ENCODE measurements at regions not wholly inside any gene's neighbourhood (a gene's known extent, or its start where the extent isn't known, plus 50 kb on each side); places are given as distances from the start of the nearest gene placed in this dataset.

DNA sequence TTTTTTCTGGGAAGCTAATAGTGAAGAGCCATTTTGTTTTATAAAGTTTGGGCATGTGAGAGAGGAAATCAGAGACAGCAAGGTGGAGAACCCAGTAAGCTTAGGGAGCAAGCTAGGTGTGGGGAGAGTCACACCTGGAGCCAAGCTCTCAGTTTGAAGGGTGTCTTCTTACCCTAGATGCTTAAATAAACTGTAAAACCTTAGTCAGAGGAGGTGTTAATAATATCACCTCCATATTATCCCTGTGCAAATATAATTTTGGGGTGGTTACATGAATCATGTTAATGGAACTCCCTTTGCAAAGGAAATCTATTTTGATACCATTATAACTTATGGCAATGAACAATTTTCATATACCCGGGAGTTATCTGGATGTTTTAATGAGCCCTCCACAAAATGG lies 246.2 kb upstream of the PLET1 start:
- no TSS peak for BruUV-seq (replicated peaks)
- H3K36me3 ChIP-seq (replicated peaks in 1 of 2; ENCODE audit: control insufficient read depth in 1 of 2, insufficient read depth in 2 of 2, low read length in 2 of 2) = no peaks in the 10 kb centered on the region
- H3K4me1 ChIP-seq (ENCODE audit: insufficient read depth, low read length) = no peaks in the 10 kb centered on the region
- intact Hi-C loops (cut with micrococcal nuclease; ENCODE audit: unreplicated experiment) (no loop called here), in situ Hi-C loops (cut with HindIII; ENCODE audit: extremely low pct_ligation_motif_present, low pct_unique_long_range_greater_than_20kb) (no loop called here)
- no peak overlapping the region for H2AFZ ChIP-seq (ENCODE audit: low read length)
- FAIRE-seq (no peak), DNase-seq (ENCODE audit: low spot score) (no peak), ATAC-seq (no peak)
- no peak overlapping the region for H3K4me3 ChIP-seq (replicated peaks in 1 of 3; ENCODE audit: insufficient read depth in 1 of 3, low read depth in 2 of 3, low read length in 3 of 3)
- CTCF ChIA-PET (ENCODE audit: low intra/inter-chr PET ratio, low total read pairs) = no interaction called here
- H3K9me3 ChIP-seq (ENCODE audit: low read length) = no peaks in the 10 kb centered on the region
- WGBS (ENCODE audit: low lambda C conversion rate) = 0% methylated on average over 1 of the region's 1 CpG
- no peak overlapping the region for H3K9ac ChIP-seq (ENCODE audit: insufficient read depth, low read depth, low read length)
- TF ChIP-seq, protein P1, sequence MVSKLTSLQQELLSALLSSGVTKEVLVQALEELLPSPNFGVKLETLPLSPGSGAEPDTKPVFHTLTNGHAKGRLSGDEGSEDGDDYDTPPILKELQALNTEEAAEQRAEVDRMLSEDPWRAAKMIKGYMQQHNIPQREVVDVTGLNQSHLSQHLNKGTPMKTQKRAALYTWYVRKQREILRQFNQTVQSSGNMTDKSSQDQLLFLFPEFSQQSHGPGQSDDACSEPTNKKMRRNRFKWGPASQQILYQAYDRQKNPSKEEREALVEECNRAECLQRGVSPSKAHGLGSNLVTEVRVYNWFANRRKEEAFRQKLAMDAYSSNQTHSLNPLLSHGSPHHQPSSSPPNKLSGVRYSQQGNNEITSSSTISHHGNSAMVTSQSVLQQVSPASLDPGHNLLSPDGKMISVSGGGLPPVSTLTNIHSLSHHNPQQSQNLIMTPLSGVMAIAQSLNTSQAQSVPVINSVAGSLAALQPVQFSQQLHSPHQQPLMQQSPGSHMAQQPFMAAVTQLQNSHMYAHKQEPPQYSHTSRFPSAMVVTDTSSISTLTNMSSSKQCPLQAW (CRISPR knock-in tag; IDR thresholded peaks at IDR 0.05) = no peak
- no peak for TF ChIP-seq IKZF1 (IDR thresholded peaks at IDR 0.05)
- TF ChIP-seq BRCA1 (CRISPR knock-in tag; IDR thresholded peaks at IDR 0.05) = no peak
- no peak for TF ChIP-seq ZNF788 (CRISPR knock-in tag; IDR thresholded peaks at IDR 0.05; ENCODE audit: borderline replicate concordance)
- TF ChIP-seq IRF9 (CRISPR knock-in tag; IDR thresholded peaks at IDR 0.05; ENCODE audit: borderline replicate concordance) = no peak
- no peak for TF ChIP-seq CCAR2 (optimal IDR thresholded peaks at IDR 0.05; ENCODE audit: low read depth, low read length)
- TF ChIP-seq KDM4B (CRISPR knock-in tag; IDR thresholded peaks at IDR 0.05) = no peak
- no peak for TF ChIP-seq SKI (IDR thresholded peaks at IDR 0.05; ENCODE audit: partially characterized antibody)
- TF ChIP-seq ZNF292 (CRISPR knock-in tag; IDR thresholded peaks at IDR 0.05; ENCODE audit: borderline replicate concordance, low read depth) = no peak
- TF ChIP-seq ZNF24 (IDR thresholded peaks at IDR 0.05) = no peak
- no peak for TF ChIP-seq ZBTB8A (CRISPR knock-in tag; IDR thresholded peaks at IDR 0.05; ENCODE audit: borderline replicate concordance, low read depth)
- TF ChIP-seq, protein P2, sequence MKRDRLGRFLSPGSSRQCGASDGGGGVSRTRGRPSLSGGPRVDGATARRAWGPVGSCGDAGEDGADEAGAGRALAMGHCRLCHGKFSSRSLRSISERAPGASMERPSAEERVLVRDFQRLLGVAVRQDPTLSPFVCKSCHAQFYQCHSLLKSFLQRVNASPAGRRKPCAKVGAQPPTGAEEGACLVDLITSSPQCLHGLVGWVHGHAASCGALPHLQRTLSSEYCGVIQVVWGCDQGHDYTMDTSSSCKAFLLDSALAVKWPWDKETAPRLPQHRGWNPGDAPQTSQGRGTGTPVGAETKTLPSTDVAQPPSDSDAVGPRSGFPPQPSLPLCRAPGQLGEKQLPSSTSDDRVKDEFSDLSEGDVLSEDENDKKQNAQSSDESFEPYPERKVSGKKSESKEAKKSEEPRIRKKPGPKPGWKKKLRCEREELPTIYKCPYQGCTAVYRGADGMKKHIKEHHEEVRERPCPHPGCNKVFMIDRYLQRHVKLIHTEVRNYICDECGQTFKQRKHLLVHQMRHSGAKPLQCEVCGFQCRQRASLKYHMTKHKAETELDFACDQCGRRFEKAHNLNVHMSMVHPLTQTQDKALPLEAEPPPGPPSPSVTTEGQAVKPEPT (CRISPR knock-in tag; IDR thresholded peaks at IDR 0.05; ENCODE audit: low read depth) = no peak
- no peak for TF ChIP-seq ZBTB38 (CRISPR knock-in tag; IDR thresholded peaks at IDR 0.05)
- TF ChIP-seq GPN1 (CRISPR knock-in tag; IDR thresholded peaks at IDR 0.05; ENCODE audit: borderline replicate concordance) = no peak
- no peak for TF ChIP-seq MYC (CRISPR knock-in tag; IDR thresholded peaks at IDR 0.05; ENCODE audit: borderline replicate concordance)
- TF ChIP-seq, protein P3, sequence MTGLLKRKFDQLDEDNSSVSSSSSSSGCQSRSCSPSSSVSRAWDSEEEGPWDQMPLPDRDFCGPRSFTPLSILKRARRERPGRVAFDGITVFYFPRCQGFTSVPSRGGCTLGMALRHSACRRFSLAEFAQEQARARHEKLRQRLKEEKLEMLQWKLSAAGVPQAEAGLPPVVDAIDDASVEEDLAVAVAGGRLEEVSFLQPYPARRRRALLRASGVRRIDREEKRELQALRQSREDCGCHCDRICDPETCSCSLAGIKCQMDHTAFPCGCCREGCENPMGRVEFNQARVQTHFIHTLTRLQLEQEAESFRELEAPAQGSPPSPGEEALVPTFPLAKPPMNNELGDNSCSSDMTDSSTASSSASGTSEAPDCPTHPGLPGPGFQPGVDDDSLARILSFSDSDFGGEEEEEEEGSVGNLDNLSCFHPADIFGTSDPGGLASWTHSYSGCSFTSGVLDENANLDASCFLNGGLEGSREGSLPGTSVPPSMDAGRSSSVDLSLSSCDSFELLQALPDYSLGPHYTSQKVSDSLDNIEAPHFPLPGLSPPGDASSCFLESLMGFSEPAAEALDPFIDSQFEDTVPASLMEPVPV (CRISPR knock-in tag; IDR thresholded peaks at IDR 0.05) = no peak
- H4K20me1 ChIP-seq (ENCODE audit: insufficient read depth, low read length) = no peaks in the 10 kb centered on the region
- H3K4me2 ChIP-seq (ENCODE audit: low read depth, low read length) = no peak overlapping the region
- H3K27me3 ChIP-seq (ENCODE audit: control insufficient read depth in 1 of 2, insufficient read depth in 2 of 2, low read length in 2 of 2) = no peaks in the 10 kb centered on the region
- H3K27ac ChIP-seq (ENCODE audit: extremely low read length, insufficient read depth, low read length) = no peak overlapping the region
- no peaks in the 10 kb centered on the region for H3K79me2 ChIP-seq (ENCODE audit: insufficient read depth, low read length)
- POLR2A ChIA-PET = no interaction called here

All from HepG2 (cell line).